GM12873 (cell line): ENCODE measurements at regions not wholly inside any gene's neighbourhood (a gene's known extent, or its start where the extent isn't known, plus 50 kb on each side); places are given as distances from the start of the nearest gene placed in this dataset.

Experiments used
- CTCF ChIP-seq: IDR thresholded peaks from 2 replicates; pipeline ENCODE4 v1.5.1; 2012; ENCODE audit warnings: low read depth, mild to moderate bottlenecking, moderate library complexity, low read length, control low read depth; ENCODE audit not compliant: insufficient read depth; ENCODE audit errors: missing control alignments

GRCh38 chr2:65656160-65656718 is 223.8 kb upstream of the SPRED2 start:
- no peak for TF ChIP-seq CTCF

- no peak for TF ChIP-seq CTCF
Observed at GRCh38 chr2:65655000-65655399, 222.6 kb upstream of the SPRED2 start.

GRCh38 chr2:65654496-65654895 is 222.1 kb upstream of the SPRED2 start:
- no peak for TF ChIP-seq CTCF

- TF ChIP-seq CTCF = no peak
Observed at GRCh38 chr2:65652066-65652465, 219.7 kb upstream of the SPRED2 start.

GRCh38 chr2:65649811-65650589 is 217.6 kb upstream of the SPRED2 start:
- TF ChIP-seq CTCF = no peak

GRCh38 chr2:65647249-65647842 is 214.9 kb upstream of the SPRED2 start:
- no peak for TF ChIP-seq CTCF

GRCh38 chr2:65640793-65641103 is 208.3 kb upstream of the SPRED2 start:
- TF ChIP-seq CTCF = no peak
